ENCODE measurements at regions not wholly inside any gene's neighbourhood (a gene's known extent, or its start where the extent isn't known, plus 50 kb on each side); places are given as distances from the start of the nearest gene placed in this dataset.
A peak's percentile ranks its signal among the peaks of the same experiment; 100 is the strongest.

GRCh38 chr5:174409070-174409469 lies 315.3 kb upstream of the MSX2 start:
- TF ChIP-seq CTCF (IDR thresholded peaks at IDR 0.05) (peak in 1 of 6 experiments; percentile 19), POLR2A (IDR thresholded peaks at IDR 0.05) (no peak)
